Parathyroid adenoma (tissue), 2 donors: ENCODE measurements at regions not wholly inside any gene's neighbourhood (a gene's known extent, or its start where the extent isn't known, plus 50 kb on each side); places are given as distances from the start of the nearest gene placed in this dataset.

ENCODE experiments used
- H2AFZ ChIP-seq: fragments of 300-600 bp; sonication (generic); one replicate; pipeline ENCODE4 v1.7.0; 2017; ENCODE audit warnings: antibody characterized with exemption, mild to moderate bottlenecking
- H3K27ac ChIP-seq: fragments of 300-600 bp; sonication (generic); one replicate; pipeline ENCODE4 v1.7.0; 2017
- H3K27me3 ChIP-seq: fragments of 300-600 bp; sonication (generic); one replicate; pipeline ENCODE4 v1.7.0; 2017; ENCODE audit warnings: low read length; ENCODE audit not compliant: control insufficient read depth, insufficient read depth
- H3K36me3 ChIP-seq: fragments of 300-600 bp; sonication (generic); one replicate; pipeline ENCODE4 v1.7.0; 2017; ENCODE audit warnings: low read length; ENCODE audit not compliant: control insufficient read depth, insufficient read depth
- H3K4me1 ChIP-seq: fragments of 300-600 bp; sonication (generic); one replicate; pipeline ENCODE4 v1.7.0; 2017; ENCODE audit warnings: control low read depth
- H3K4me2 ChIP-seq: fragments of 300-600 bp; sonication (generic); one replicate; pipeline ENCODE4 v1.7.0; 2017; ENCODE audit warnings: low read length
- H3K4me3 ChIP-seq: fragments of 300-600 bp; sonication (generic); one replicate; pipeline ENCODE4 v1.7.0; 2017; ENCODE audit warnings: low read depth, low read length
- H3K79me2 ChIP-seq: fragments of 300-600 bp; sonication (generic); one replicate; pipeline ENCODE4 v1.7.0; 2017; ENCODE audit warnings: control low read depth
- H3K9ac ChIP-seq: fragments of 300-600 bp; sonication (generic); one replicate; pipeline ENCODE4 v1.7.0; 2017; ENCODE audit warnings: mild to moderate bottlenecking
- H3K9me3 ChIP-seq: fragments of 300-600 bp; sonication (generic); one replicate; pipeline ENCODE4 v1.7.0; 2017; ENCODE audit warnings: low read length; ENCODE audit not compliant: control insufficient read depth
- TF ChIP-seq, protein P1 (sequence below): fragments of 300-600 bp; sonication (generic); IDR thresholded peaks from one replicate; pipeline ENCODE4 v1.7.0; 2017; ENCODE audit warnings: antibody characterized with exemption, mild to moderate bottlenecking
- donor health status: primary hyperparathyroidism.

DNA sequence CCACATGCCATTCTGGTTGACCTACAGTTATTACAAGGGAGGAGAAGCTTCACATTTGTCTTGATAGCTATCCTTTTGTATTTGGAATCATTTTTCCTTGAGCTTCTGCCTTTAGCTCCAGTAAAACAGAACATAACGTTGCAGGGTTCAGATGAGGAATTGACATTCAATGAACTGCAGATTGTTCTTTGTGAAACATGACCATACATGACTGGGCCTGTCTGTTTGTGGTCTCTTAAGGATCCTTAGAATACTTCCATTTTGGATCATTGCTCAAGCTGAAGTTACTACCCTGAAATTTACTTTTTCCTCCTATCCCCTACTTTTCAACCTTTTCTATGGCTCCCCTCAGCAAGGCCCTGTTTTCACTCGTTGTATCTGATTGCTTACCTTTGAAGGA is 1281.7 kb upstream of the CELF4 start:
- H2AFZ ChIP-seq, result no peak overlapping the region
- H3K36me3 ChIP-seq, result no peaks in the 10 kb centered on the region
- no peaks in the 10 kb centered on the region for H3K27me3 ChIP-seq
- no peak overlapping the region for H3K4me3 ChIP-seq
- H3K4me2 ChIP-seq, result no peak overlapping the region
- TF ChIP-seq, protein P1, sequence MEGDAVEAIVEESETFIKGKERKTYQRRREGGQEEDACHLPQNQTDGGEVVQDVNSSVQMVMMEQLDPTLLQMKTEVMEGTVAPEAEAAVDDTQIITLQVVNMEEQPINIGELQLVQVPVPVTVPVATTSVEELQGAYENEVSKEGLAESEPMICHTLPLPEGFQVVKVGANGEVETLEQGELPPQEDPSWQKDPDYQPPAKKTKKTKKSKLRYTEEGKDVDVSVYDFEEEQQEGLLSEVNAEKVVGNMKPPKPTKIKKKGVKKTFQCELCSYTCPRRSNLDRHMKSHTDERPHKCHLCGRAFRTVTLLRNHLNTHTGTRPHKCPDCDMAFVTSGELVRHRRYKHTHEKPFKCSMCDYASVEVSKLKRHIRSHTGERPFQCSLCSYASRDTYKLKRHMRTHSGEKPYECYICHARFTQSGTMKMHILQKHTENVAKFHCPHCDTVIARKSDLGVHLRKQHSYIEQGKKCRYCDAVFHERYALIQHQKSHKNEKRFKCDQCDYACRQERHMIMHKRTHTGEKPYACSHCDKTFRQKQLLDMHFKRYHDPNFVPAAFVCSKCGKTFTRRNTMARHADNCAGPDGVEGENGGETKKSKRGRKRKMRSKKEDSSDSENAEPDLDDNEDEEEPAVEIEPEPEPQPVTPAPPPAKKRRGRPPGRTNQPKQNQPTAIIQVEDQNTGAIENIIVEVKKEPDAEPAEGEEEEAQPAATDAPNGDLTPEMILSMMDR, result no peak
- no peak overlapping the region for H3K27ac ChIP-seq
- H3K4me1 ChIP-seq, result no peaks in the 10 kb centered on the region
- no peaks in the 10 kb centered on the region for H3K79me2 ChIP-seq
- H3K9ac ChIP-seq, result no peak overlapping the region
- H3K9me3 ChIP-seq, result no peaks in the 10 kb centered on the region

DNA sequence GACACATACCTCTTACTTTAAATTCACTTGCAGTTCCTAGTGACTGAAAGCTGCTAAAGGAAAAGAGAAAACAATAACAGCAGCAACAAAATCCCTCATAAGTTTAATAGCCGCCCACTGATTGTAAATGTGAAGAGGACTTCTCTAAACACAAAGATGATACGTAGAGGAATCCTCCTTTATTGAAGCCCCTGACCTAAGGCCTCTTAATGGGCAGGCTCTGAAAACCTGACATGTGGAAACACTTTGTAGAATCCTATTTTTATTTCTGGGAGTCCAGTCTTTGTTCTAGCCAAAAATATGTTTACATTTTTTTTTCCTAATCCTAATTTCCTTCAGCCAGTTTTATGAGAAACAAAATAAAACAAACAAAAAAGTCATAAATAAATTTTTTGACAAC is 1277.7 kb upstream of the CELF4 start:
- H2AFZ ChIP-seq, result no peak overlapping the region
- H3K4me3 ChIP-seq, result no peak overlapping the region
- TF ChIP-seq, protein P1, result no peak
- H3K4me2 ChIP-seq, result no peak overlapping the region
- no peaks in the 10 kb centered on the region for H3K9me3 ChIP-seq
- no peaks in the 10 kb centered on the region for H3K36me3 ChIP-seq
- H3K9ac ChIP-seq, result no peak overlapping the region
- H3K79me2 ChIP-seq, result no peaks in the 10 kb centered on the region
- H3K27ac ChIP-seq, result no peak overlapping the region
- H3K27me3 ChIP-seq, result no peaks in the 10 kb centered on the region
- no peaks in the 10 kb centered on the region for H3K4me1 ChIP-seq

DNA sequence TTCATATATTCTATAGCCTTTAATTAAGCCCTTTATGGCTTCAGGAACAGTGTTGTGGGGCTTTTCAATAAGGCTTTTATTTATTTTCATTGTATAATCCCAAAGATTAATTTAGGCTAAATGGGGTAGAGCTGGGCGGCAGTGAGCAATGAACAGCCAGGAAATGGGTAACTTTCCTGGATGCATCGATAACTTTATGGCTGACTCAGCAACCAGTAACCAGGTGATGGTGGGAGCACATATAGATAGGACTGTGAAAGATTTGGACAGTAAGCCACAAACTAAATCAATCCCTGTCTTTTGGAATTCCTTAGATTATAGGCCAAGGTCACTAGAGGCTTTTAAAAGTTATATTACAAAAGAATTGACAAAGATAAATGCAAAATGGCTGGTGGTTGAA is 1260.6 kb upstream of the CELF4 start:
- Histone ChIP-seq H3K9ac (no peak overlapping the region), H3K4me1 (no peaks in the 10 kb centered on the region), H2AFZ (no peak overlapping the region), H3K27me3 (no peaks in the 10 kb centered on the region), H3K27ac (no peak overlapping the region), H3K79me2 (no peaks in the 10 kb centered on the region), H3K4me3 (no peak overlapping the region), H3K36me3 (no peaks in the 10 kb centered on the region), H3K9me3 (no peaks in the 10 kb centered on the region), H3K4me2 (no peak overlapping the region)
- TF ChIP-seq, protein P1, result no peak

DNA sequence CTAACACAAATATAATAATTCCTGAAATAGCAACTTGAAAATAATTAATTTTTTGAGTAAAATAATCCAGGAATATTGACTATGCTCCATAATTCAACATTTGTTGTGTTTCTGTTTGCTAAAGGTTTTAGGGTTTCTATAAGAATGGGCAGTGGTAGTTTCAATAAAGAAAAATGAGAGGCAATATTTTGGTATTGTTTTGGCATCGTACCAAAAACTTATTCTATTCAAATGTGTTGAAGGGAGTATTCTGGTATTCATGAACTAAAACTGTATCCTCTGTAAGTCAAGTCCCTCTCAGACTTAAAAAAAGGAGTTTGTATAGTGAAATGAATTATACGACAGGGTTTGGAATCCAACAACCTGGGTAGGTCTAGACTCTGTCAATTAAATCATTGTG is 1245.6 kb upstream of the CELF4 start:
- Histone ChIP-seq H3K4me1 (no peaks in the 10 kb centered on the region), H3K4me2 (no peak overlapping the region), H3K79me2 (no peaks in the 10 kb centered on the region), H3K27me3 (no peaks in the 10 kb centered on the region), H3K4me3 (no peak overlapping the region), H3K9ac (no peak overlapping the region), H3K27ac (no peak overlapping the region), H3K36me3 (no peaks in the 10 kb centered on the region), H3K9me3 (no peaks in the 10 kb centered on the region), H2AFZ (no peak overlapping the region)
- TF ChIP-seq, protein P1, result no peak

DNA sequence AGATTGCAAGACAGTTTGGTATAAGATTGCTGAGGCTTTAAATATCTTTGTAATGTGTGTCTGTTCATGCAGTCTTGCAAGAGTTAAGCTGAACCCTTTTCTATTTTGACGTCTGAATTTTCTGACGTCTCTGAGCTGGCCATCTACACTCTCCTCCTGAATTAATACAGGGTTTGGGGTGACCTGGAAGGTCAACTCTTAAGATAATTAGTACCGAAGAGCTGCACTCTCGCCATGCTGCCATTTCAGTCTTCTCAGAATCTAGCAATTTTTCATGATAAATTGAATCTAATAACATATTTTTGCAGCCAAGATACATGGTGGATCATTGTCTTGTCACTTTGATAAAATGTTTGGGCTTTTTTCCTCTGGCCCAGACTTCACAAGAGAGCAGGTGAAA is 1245.2 kb upstream of the CELF4 start:
- no peak overlapping the region for H3K4me3 ChIP-seq
- H3K4me1 ChIP-seq, result no peaks in the 10 kb centered on the region
- no peak overlapping the region for H3K9ac ChIP-seq
- H3K9me3 ChIP-seq, result no peaks in the 10 kb centered on the region
- H2AFZ ChIP-seq, result no peak overlapping the region
- TF ChIP-seq, protein P1, result no peak
- H3K79me2 ChIP-seq, result no peaks in the 10 kb centered on the region
- H3K27me3 ChIP-seq, result no peaks in the 10 kb centered on the region
- H3K36me3 ChIP-seq, result no peaks in the 10 kb centered on the region
- no peak overlapping the region for H3K4me2 ChIP-seq
- no peak overlapping the region for H3K27ac ChIP-seq
